DND-41 (cell line): ENCODE measurements at regions not wholly inside any gene's neighbourhood (a gene's known extent, or its start where the extent isn't known, plus 50 kb on each side); places are given as distances from the start of the nearest gene placed in this dataset.

ENCODE experiments used
- ATAC-seq: fragments of 200-7000 bp; cut with Tn5 transposase; 3 replicates; pipeline ENCODE4 v1.9.1; 2021; ENCODE audit warnings: low read depth; ENCODE audit not compliant: insufficient read depth
- DNase-seq: peaks from one replicate; pipeline ENCODE4 v3.0.0-alpha.2; 2020
- H2AFZ ChIP-seq: 2 replicates; pipeline ENCODE4 v1.6.0; 2012; ENCODE audit warnings: low read depth, low read length
- H3K27ac ChIP-seq: 2 replicates; pipeline ENCODE4 v1.5.1; 2012; ENCODE audit warnings: low read length, inconsistent platforms
- H3K27me3 ChIP-seq: fragments of 200-600 bp; sonication (generic); 2 replicates; pipeline ENCODE4 v1.6.0; 2012; ENCODE audit warnings: low read length, mild to moderate bottlenecking, inconsistent platforms; ENCODE audit not compliant: insufficient read depth, poor library complexity
- H3K36me3 ChIP-seq: 2 replicates; pipeline ENCODE4 v1.5.1; 2012; ENCODE audit warnings: low read length, inconsistent platforms; ENCODE audit not compliant: insufficient read depth
- H3K4me1 ChIP-seq: 2 replicates; pipeline ENCODE4 v1.5.1; 2012; ENCODE audit warnings: mild to moderate bottlenecking, low read length; ENCODE audit not compliant: insufficient read depth
- H3K4me2 ChIP-seq: 2 replicates; pipeline ENCODE4 v1.6.0; 2012; ENCODE audit warnings: mild to moderate bottlenecking, moderate library complexity, low read length, inconsistent platforms; ENCODE audit not compliant: insufficient read depth
- H3K4me3 ChIP-seq, 2 experiments: fragments of 200-600 bp in 1 of 2; shearing (Covaris generic) in 1 of 2; 2 replicates each; pipeline ENCODE4 v1.5.1; 2012 to 2016; ENCODE audit warnings: inconsistent platforms in 2 of 2, low read length in 2 of 2, mild to moderate bottlenecking in 2 of 2, low read depth in 1 of 2, moderate library complexity in 1 of 2
- H3K79me2 ChIP-seq: 2 replicates; pipeline ENCODE4 v1.6.0; 2012; ENCODE audit warnings: low read length, inconsistent platforms; ENCODE audit not compliant: insufficient read depth
- H3K9ac ChIP-seq: 2 replicates; pipeline ENCODE4 v1.6.0; 2012; ENCODE audit warnings: low read depth, mild to moderate bottlenecking, inconsistent platforms, low read length, moderate library complexity
- H3K9me3 ChIP-seq: 2 replicates; pipeline ENCODE4 v1.5.1; 2012; ENCODE audit warnings: low read length, moderate library complexity, mild to moderate bottlenecking, inconsistent platforms; ENCODE audit not compliant: insufficient read depth, severe bottlenecking
- H4K20me1 ChIP-seq: 2 replicates; pipeline ENCODE4 v1.6.0; 2012; ENCODE audit warnings: low read length; ENCODE audit not compliant: insufficient read depth
- EZH2 ChIP-seq: IDR thresholded peaks from 3 replicates; pipeline ENCODE4 v1.6.1; 2012; ENCODE audit warnings: borderline replicate concordance, low read depth, mild to moderate bottlenecking, moderate library complexity, low read length, inconsistent platforms; ENCODE audit not compliant: severe bottlenecking
- TF ChIP-seq, protein P1 (sequence below): IDR thresholded peaks from 2 replicates; pipeline ENCODE4 v1.5.1; 2012; ENCODE audit warnings: borderline replicate concordance, low read length, moderate library complexity, mild to moderate bottlenecking; ENCODE audit not compliant: poor library complexity, severe bottlenecking; ENCODE audit errors: extremely low read depth

DNA sequence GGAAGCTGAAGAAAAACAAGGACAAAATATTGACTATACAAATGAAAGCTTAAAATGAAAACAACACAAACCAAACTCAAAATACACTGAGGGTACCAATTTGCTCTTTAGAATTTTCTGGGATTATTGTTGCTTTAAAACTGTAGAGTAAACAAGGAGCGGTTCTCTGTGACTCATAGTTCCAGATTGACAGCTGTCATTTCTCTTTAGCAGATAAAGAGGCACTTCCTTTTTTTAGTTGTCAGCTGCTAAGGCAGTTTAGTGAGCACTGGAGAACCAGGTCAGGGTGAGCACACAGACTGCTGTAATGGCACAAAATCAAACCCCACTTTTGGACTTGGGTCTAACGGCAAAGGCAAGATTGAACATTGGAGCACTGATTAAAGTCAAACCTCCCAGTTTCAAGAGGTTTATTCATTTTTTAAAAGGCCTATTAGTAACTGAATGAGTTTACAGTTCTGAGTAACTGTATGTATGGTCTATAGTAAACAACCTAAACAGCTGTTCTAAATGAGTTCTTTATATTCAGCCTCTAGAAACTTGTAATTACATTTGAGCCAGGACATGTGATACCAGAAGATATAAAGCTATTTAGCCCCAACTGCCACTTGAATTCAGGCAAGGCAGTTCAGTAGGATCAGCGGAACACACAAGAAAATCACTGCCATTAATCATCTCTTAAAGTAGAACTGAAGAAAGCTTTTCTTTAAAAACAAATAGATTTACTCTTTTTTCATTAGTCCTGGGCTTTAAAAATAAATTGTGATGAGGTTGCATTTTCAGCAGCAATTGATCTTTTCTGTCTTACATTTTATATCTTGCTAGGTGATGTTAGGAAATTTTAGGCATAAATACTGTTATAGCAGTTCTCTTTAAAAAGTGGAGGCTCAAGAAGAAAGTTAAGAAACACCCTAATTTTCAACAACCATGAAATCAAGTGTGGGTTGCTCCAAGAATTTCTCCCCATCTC lies 71.7 kb upstream of the PRICKLE1 start:
- Histone ChIP-seq H4K20me1 (no peaks in the 10 kb centered on the region), H3K4me2 (no peak overlapping the region), H2AFZ (no peak overlapping the region), H3K4me3 (no peak overlapping the region), H3K27me3 (no peaks in the 10 kb centered on the region), H3K4me1 (no peaks in the 10 kb centered on the region), H3K9me3 (no peaks in the 10 kb centered on the region), H3K9ac (no peak overlapping the region), H3K36me3 (no peaks in the 10 kb centered on the region), H3K79me2 (no peaks in the 10 kb centered on the region), H3K27ac (no peak overlapping the region)
- ATAC-seq (no peak), DNase-seq (no peak)
- TF ChIP-seq, protein P1, sequence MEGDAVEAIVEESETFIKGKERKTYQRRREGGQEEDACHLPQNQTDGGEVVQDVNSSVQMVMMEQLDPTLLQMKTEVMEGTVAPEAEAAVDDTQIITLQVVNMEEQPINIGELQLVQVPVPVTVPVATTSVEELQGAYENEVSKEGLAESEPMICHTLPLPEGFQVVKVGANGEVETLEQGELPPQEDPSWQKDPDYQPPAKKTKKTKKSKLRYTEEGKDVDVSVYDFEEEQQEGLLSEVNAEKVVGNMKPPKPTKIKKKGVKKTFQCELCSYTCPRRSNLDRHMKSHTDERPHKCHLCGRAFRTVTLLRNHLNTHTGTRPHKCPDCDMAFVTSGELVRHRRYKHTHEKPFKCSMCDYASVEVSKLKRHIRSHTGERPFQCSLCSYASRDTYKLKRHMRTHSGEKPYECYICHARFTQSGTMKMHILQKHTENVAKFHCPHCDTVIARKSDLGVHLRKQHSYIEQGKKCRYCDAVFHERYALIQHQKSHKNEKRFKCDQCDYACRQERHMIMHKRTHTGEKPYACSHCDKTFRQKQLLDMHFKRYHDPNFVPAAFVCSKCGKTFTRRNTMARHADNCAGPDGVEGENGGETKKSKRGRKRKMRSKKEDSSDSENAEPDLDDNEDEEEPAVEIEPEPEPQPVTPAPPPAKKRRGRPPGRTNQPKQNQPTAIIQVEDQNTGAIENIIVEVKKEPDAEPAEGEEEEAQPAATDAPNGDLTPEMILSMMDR: no peak
- no peak for TF ChIP-seq EZH2

DNA sequence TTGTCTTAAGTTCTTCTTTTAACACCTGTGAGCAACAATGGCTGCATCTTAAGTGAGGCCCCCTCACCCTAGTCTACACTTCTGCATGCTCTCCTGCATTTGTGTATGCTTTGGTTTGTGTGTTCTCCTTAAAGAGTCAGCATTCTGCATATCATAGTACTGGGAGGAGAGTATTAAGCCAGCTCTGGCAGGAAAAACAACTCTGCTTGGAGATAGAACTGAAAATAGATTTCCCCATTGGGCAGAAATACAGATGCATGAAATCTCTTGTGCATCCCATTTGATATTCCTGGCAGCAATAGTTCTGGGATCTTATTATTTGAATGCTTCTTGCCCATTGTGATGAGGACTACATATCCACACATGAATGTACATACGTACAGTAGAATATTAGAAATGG lies 70.6 kb upstream of the PRICKLE1 start:
- H4K20me1 ChIP-seq: no peaks in the 10 kb centered on the region
- H3K36me3 ChIP-seq: no peaks in the 10 kb centered on the region
- H3K9me3 ChIP-seq: no peaks in the 10 kb centered on the region
- ATAC-seq (no peak), DNase-seq (no peak)
- H3K27ac ChIP-seq: no peak overlapping the region
- no peak overlapping the region for H2AFZ ChIP-seq
- H3K79me2 ChIP-seq: no peaks in the 10 kb centered on the region
- no peak overlapping the region for H3K4me3 ChIP-seq
- no peak overlapping the region for H3K4me2 ChIP-seq
- H3K27me3 ChIP-seq: no peaks in the 10 kb centered on the region
- TF ChIP-seq, protein P1: no peak
- no peak for TF ChIP-seq EZH2
- no peak overlapping the region for H3K9ac ChIP-seq
- H3K4me1 ChIP-seq: no peaks in the 10 kb centered on the region

DNA sequence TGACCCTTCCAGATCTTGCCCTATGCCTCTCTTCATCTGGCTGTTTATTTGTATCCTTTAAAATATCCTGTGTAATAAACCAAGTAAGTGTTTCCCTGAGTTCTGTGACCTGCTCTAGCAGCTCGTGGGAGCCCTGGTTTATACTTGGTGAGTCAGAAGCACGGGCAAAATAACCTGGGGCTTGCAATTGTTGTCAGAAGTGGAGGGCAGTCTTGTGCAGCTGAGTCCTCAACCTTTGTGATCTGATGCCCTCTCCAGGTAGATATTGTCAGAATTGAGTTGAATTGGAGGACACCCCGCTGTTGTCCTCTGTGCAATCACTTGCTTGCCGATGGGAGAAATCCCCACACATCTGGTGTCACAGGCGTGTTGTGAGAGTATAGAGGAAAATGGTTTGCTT lies 62.5 kb upstream of the PRICKLE1 start:
- no peak overlapping the region for H2AFZ ChIP-seq
- no peak overlapping the region for H3K9ac ChIP-seq
- no peaks in the 10 kb centered on the region for H3K79me2 ChIP-seq
- no peaks in the 10 kb centered on the region for H3K27me3 ChIP-seq
- no peak for DNase-seq
- no peak for ATAC-seq
- no peaks in the 10 kb centered on the region for H4K20me1 ChIP-seq
- TF ChIP-seq, protein P1: no peak
- TF ChIP-seq EZH2: no peak
- H3K4me2 ChIP-seq: no peak overlapping the region
- no peaks in the 10 kb centered on the region for H3K9me3 ChIP-seq
- no peak overlapping the region for H3K4me3 ChIP-seq
- no peaks in the 10 kb centered on the region for H3K4me1 ChIP-seq
- H3K36me3 ChIP-seq: no peaks in the 10 kb centered on the region
- no peak overlapping the region for H3K27ac ChIP-seq
